ENCODE measurements at regions not wholly inside any gene's neighbourhood (a gene's known extent, or its start where the extent isn't known, plus 50 kb on each side); places are given as distances from the start of the nearest gene placed in this dataset.

DNA sequence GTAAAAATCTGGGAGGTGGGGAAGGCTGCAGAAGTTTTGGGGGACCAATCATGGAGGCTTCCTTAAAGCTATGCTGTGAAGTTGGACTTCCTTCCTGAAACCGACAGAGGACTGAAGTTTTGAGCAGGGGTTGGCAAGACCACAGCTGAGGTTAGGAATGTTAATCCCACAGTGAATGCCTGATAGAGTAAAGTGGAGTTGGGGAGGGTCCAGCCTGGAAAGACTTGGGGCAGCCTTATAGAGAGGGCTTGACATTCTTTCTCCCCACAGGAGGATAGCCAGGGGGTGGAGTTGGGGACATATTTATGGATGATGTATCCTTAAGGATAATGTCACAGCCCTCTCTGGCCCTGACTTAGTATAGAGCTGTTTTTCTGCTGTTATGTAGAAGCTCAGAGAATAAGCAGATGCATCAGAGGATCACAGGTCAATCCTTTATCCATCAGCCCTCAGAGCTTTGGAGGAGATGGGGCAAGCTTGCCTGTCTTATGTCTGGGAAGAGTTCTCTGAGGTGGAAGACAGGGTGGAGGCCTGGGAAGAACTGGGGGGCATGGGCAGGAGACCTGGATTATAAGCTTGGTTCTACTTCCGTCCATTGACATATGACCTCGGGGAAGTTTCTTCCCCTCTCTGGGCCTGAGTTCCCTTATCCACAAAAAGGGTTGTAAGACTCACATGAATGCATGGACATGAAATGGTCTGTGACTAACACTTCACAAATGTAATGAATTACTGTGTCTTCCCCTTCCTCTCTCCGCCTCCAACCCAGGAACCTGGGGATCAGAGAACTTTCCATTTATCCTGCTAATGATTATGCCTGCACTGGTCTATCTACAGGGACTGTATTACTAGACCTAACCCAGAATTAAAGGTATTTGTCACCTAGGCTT lies 317.8 kb downstream of the MIAT start:
- DNase-seq = peak; percentile 56

- no peak for DNase-seq
Measured at GRCh38 chr22:26975865-26976264, 318.5 kb downstream of the MIAT start.

DNA sequence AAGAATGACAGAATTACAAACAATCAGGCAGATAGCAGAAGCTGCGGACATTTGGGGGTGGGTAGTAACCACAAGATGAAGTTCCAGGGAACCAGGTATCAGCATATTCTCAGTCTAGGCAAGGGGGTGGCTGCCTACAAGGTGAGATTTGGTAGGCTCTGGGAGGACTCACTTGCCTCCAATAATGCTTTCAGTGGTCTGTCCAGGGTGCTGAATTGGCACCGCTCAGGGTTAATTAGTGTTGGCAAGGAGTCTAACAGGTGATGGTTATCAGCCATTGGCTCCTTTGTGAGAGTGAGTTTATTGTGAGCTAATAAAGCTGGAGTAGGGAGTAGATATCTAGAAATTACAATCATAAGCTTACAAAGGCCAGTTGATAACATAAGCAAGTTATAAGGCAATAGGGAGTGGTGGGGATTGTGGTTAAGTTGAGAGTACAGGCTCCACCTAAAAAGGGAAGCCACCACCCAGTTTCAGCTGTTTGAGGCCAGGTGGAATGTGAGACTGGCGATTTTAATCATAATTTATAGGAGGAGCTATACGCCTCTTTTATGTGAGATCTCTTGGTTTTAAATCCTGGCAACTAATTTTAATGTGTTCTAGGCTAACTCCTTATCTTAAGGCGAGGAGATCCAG lies 320.5 kb downstream of the MIAT start:
- no peak for DNase-seq

DNA sequence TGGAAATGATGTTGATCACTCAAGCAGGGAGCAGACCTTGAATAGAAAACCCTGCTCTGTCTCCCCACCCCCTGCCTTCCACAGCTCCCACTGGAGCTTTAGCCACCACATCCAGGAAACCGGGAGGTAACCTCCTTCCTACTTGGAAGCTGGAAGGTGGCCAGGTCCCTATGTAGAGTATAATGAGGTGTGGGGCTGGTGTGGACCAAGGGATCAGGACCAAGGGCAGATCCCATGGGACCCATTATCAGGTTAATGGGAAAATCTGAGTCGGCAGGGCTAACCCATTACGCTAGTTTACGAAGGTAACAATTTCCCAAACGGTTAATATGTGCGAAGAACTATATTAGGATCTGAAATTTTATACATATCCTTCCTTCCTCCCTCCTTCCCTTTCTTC lies 321.9 kb downstream of the MIAT start:
- DNase-seq = no peak

DNA sequence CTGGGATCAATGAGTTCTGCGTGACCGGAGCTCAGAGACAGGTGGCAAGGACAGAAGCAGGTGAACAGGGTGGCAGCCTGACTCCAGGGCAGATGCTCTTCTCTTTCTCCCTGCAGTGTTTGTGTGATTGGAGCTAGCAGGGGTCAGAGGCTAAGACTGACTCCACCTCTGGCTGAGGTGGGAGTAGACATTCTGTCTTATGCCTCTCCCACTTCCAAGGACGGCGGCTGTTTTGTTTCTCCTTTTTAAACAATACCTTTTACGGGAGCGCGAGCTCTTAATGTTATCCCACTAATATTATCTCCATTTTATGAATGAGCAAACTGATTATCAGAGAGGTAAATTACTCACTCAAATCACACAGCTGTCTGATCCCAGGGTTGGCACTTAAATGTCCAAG lies 323.7 kb downstream of the MIAT start:
- DNase-seq = no peak

DNA sequence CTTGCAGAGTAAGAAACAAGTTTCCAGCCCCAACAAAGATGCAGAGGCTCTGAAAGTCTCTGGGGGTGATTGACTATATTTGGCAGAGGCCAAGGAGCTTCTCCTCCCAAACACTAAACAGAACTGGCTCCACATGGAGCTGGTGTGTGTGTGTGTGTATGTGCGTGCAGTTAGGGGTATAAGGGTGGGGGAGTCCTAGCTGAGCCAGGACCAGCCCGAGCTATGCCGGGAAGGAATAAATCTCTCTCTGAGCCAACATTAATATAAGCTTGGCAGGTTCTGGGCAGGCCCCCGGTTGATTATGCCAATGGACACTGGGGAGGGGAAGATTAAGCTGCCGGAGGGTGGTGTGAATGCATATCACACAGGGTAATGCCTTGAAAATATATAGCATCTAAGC lies 324.2 kb downstream of the MIAT start:
- DNase-seq = peak; percentile 25

GRCh38 chr22:26983311-26983710 lies 325.9 kb downstream of the MIAT start:
- no peak for DNase-seq

DNA sequence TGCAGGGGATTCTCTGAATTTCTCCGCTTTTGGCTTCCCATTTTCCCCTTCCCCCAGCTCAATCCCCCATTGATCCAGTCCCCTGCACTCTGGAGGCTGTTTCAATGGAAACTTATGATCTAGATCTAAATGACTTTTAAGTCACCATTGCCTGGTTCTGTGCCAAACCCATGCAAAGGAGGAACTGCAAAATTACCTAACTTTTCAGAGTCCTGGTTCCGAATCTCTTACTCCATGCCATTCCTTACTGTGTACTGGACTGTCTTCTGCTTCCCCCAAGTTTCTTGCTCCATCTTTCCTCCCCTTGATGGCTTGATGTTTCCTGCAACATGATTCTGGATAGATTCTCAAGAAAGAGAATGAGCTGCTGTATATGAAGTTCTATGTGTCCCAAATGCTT lies 327.8 kb downstream of the MIAT start:
- no peak for DNase-seq

- DNase-seq = peak; percentile 75
Measured at GRCh38 chr22:26985931-26986782, 328.8 kb downstream of the MIAT start.

- no peak for DNase-seq
Measured at GRCh38 chr22:26986884-26987283, 329.5 kb downstream of the MIAT start.

- no peak for DNase-seq
Measured at GRCh38 chr22:26990503-26991189, 333.3 kb downstream of the MIAT start.

GRCh38 chr22:26992556-26992955 lies 335.2 kb downstream of the MIAT start:
- DNase-seq = no peak

GRCh38 chr22:26993886-26994285 lies 336.5 kb downstream of the MIAT start:
- DNase-seq = no peak

DNA sequence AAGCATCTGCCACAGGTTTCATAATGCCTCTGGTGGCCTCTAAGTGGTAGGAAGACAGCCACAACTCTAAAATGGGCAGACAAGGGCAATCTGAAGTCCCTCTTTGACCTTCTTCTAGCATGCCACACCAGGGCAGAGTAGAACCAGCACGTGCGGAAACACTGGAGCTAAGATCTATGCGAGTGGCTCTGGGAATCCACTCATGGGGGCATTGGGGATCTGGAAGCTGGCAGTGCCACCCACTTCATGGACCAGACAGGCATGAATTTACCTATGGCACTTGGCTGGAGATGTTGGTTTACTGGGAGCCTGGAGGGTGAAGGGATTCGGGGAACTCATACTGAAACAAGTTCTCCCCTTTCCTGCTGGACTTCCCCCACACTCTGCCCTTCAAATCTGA lies 337.4 kb downstream of the MIAT start:
- DNase-seq = no peak

DNA sequence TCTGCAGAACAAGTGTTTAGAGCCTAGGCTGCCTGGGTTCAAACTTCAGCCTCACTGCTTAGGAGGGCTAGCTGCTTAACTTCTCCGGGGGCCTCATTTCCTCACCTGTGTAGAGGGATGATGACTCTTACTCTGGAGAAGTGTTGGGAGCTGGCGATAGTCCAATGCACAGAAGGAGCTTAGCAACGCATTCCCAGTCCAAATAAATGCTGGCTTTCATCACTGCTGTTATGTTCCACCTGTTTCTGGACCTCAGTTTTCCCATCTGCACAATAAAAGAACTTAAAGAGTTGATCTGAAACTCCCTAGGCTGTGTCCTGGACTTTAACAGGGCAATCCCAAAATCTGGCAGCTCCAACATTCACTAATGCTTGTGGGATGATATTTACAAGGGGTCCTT lies 337.8 kb downstream of the MIAT start:
- DNase-seq = no peak

DNA sequence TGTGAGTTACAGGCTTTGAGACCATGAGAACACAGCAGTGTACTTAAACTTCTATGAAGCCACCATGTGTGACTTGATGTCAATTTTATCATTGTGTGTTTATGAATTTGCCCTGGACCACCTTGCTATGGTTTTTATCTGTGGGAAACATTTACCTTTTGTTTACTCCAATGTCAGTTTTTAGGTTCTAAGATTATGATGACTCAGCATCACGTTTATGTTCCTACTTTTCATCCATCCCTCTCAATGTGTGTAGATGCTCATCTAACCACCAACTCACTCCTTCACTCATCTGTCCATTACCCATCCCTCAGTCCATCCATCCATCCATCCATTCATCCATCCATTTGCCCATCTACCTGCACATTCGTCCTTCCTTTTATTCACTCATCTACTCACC lies 338.8 kb downstream of the MIAT start:
- DNase-seq = no peak

DNA sequence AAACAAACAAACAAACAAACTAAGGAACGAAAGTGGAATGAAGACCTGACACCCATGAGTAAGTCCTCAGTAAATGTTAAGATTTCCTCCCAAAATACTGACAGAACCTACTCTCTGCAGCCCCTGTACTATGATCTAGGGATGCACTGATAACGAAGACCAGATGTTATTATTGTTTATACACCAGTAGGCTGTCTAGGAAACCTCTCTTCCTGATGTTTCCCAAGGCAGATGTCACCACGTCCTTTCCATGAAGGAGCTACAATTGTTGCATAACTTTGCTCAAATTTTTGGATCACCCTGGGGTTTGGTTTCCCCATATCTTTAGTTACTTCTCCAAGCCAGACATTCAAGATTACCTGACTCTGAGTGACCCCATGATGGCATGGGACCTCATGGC lies 340.7 kb downstream of the MIAT start:
- no peak for DNase-seq

DNA sequence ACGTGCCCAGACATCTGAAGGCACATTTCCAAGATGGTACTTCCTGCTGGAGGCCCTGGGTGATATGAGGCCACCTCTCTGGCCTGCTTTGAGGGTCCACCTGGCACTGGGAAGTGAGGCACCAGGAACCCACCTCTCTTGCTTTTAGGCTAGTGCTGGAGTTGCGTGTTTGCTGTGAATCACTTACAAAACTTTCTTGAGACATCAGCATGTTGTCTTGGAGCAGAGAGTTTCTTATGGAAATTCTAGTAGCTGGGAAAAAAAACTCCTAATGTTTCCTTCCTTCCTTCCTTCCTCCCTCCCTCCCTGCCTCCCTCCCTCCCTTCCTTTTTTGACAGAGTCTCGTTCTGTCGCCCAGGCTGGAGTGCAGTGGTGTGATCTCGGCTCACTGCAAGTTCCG lies 341.3 kb downstream of the MIAT start:
- DNase-seq = no peak

DNA sequence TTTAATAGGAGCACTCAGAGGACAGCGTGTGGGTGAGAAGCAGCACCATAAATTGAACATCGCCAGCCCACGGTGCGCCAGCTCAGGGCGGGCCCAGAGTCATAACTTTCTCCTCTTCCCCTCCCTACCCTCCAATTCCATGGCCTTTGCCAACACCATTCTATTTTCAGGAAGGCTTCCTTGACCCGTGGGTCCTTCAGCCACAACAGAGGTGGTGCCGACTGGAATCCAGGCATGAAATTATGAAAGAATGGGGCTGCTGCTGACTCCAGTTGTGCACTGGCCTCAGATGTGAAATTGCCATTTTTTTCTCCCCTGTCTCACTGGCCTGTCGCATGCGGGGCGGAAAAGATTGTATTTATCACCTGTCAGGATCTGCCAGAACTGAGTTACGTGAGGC lies 345.9 kb downstream of the MIAT start:
- DNase-seq = no peak

GRCh38 chr22:27004434-27004833 lies 347.0 kb downstream of the MIAT start:
- DNase-seq = no peak

GRCh38 chr22:27008454-27008853 lies 351.1 kb downstream of the MIAT start:
- no peak for DNase-seq

DNA sequence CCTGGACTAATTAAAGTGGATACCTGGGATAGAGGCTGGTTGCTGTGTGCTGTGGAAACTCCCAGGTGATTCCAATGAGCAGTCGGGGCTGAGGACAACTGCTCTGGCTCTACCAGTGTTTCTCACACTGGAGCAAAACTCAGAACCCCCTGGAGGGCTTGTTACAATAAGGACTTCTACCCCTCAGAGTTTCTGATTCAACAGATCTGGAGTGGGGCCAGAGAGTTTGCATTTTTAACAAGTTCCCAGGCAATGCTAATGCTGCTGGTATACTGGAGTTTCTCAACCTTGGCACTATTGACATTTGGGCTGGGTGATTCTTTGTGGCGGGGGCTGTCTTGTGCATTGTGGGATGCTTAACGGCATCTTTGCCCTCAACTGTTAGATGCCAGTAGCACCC lies 353.7 kb downstream of the MIAT start:
- DNase-seq = peak; percentile 69

- DNase-seq = no peak
Measured at GRCh38 chr22:27011717-27012116, 354.3 kb downstream of the MIAT start.
